ENCODE measurements at regions not wholly inside any gene's neighbourhood (a gene's known extent, or its start where the extent isn't known, plus 50 kb on each side); places are given as distances from the start of the nearest gene placed in this dataset.

GRCh38 chr4:94112644-94113043 lies 95.0 kb upstream of the SMARCAD1 start:
- TF ChIP-seq TSHZ2 (CRISPR knock-in tag; IDR thresholded peaks at IDR 0.05) (no peak), ESRRG (CRISPR knock-in tag; IDR thresholded peaks at IDR 0.05) (no peak), ZNF565 (CRISPR knock-in tag; conservative IDR thresholded peaks at IDR 0.05; ENCODE audit: low read depth) (no peak), SNAI2 (CRISPR knock-in tag; IDR thresholded peaks at IDR 0.05) (no peak), TOX (CRISPR knock-in tag; IDR thresholded peaks at IDR 0.05; ENCODE audit: borderline replicate concordance) (no peak), BACH2 (CRISPR knock-in tag; IDR thresholded peaks at IDR 0.05; ENCODE audit: borderline replicate concordance) (no peak), ZNF8 (CRISPR knock-in tag; IDR thresholded peaks at IDR 0.05) (no peak), ZFP30 (CRISPR knock-in tag; IDR thresholded peaks at IDR 0.05) (no peak), ZNF70 (CRISPR knock-in tag; IDR thresholded peaks at IDR 0.05) (no peak), TCF4 (CRISPR knock-in tag; IDR thresholded peaks at IDR 0.05; ENCODE audit: borderline replicate concordance) (no peak), POU6F1 (CRISPR knock-in tag; IDR thresholded peaks at IDR 0.05; ENCODE audit: borderline replicate concordance, low read depth) (no peak), CSDC2 (CRISPR knock-in tag; IDR thresholded peaks at IDR 0.05) (no peak), PATZ1 (CRISPR knock-in tag; IDR thresholded peaks at IDR 0.05; ENCODE audit: borderline replicate concordance) (no peak), GLIS3 (CRISPR knock-in tag; IDR thresholded peaks at IDR 0.05) (no peak), CREB5 (CRISPR knock-in tag; IDR thresholded peaks at IDR 0.05; ENCODE audit: low read depth) (no peak)
- ATAC-seq: no peak

GRCh38 chr4:94115687-94116086 lies 92.0 kb upstream of the SMARCAD1 start:
- TF ChIP-seq TOX (CRISPR knock-in tag; IDR thresholded peaks at IDR 0.05; ENCODE audit: borderline replicate concordance) (no peak), BACH2 (CRISPR knock-in tag; IDR thresholded peaks at IDR 0.05; ENCODE audit: borderline replicate concordance) (no peak), TSHZ2 (CRISPR knock-in tag; IDR thresholded peaks at IDR 0.05) (no peak), ARNTL (CRISPR knock-in tag; IDR thresholded peaks at IDR 0.05; ENCODE audit: borderline replicate concordance, low read depth) (no peak), ZC3H10 (CRISPR knock-in tag; IDR thresholded peaks at IDR 0.05) (no peak), CSRNP3 (CRISPR knock-in tag; IDR thresholded peaks at IDR 0.05) (no peak), ISL1 (CRISPR knock-in tag; IDR thresholded peaks at IDR 0.05) (no peak), POU6F1 (CRISPR knock-in tag; IDR thresholded peaks at IDR 0.05; ENCODE audit: borderline replicate concordance, low read depth) (no peak), ZNF8 (CRISPR knock-in tag; IDR thresholded peaks at IDR 0.05) (no peak), PATZ1 (CRISPR knock-in tag; IDR thresholded peaks at IDR 0.05; ENCODE audit: borderline replicate concordance) (no peak), ZNF70 (CRISPR knock-in tag; IDR thresholded peaks at IDR 0.05) (no peak), ESRRG (CRISPR knock-in tag; IDR thresholded peaks at IDR 0.05) (no peak), SNAI2 (CRISPR knock-in tag; IDR thresholded peaks at IDR 0.05) (no peak), CREB5 (CRISPR knock-in tag; IDR thresholded peaks at IDR 0.05; ENCODE audit: low read depth) (no peak), ZNF565 (CRISPR knock-in tag; conservative IDR thresholded peaks at IDR 0.05; ENCODE audit: low read depth) (no peak), PPARA (CRISPR knock-in tag; IDR thresholded peaks at IDR 0.05; ENCODE audit: borderline replicate concordance) (no peak), RARB (CRISPR knock-in tag; IDR thresholded peaks at IDR 0.05) (no peak)
- no peak for ATAC-seq
